Panc1 (cell line): ENCODE measurements at regions not wholly inside any gene's neighbourhood (a gene's known extent, or its start where the extent isn't known, plus 50 kb on each side); places are given as distances from the start of the nearest gene placed in this dataset.

ENCODE experiments used
- ATAC-seq: fragments of 200-7000 bp; cut with Tn5 transposase; 2 replicates; pipeline ENCODE4 v1.9.1; 2020; ENCODE audit warnings: mild to moderate bottlenecking, moderate library complexity
- BruUV-seq: library from RNA; stranded (reverse); fragments of 400-500 nt; replicated peaks from 2 replicates; lab custom pipeline; 2021; lab: Mats Ljungman, UMichigan
- CTCF ChIA-PET: fragments of 300-600 bp; sonication (Branson Sonifier 250); formaldehyde crosslinking; loops from one replicate; lab custom pipeline; 2022; ENCODE audit warnings: antibody characterized with exemption; lab: Charles Lee
- POLR2A ChIA-PET: fragments of 300-600 bp; sonication (Branson Sonifier 250); formaldehyde crosslinking; loops from one replicate; lab custom pipeline; 2022; ENCODE audit warnings: antibody characterized with exemption; lab: Charles Lee
- DNase-seq: peaks from one replicate; pipeline ENCODE4 v3.0.0-alpha.2; 2010; ENCODE audit warnings: low read depth, low spot score
- H3K27ac ChIP-seq: 2 replicates; pipeline ENCODE4 v1.5.1; 2011; ENCODE audit warnings: mild to moderate bottlenecking, low read length, inconsistent platforms
- H3K27me3 ChIP-seq: fragments of 200-500 bp; sonication (Bioruptor generic); 2 replicates; pipeline ENCODE4 v1.6.0; 2014; ENCODE audit warnings: low read length, inconsistent platforms; ENCODE audit not compliant: control insufficient read depth, insufficient read depth
- H3K36me3 ChIP-seq: fragments of 200-500 bp; sonication (Bioruptor generic); 2 replicates; pipeline ENCODE4 v1.5.1; 2014; ENCODE audit warnings: inconsistent platforms, mild to moderate bottlenecking, low read length, moderate library complexity; ENCODE audit not compliant: control insufficient read depth, insufficient read depth
- H3K4me1 ChIP-seq: 2 replicates; pipeline ENCODE4 v1.5.1; 2011; ENCODE audit warnings: inconsistent platforms, mild to moderate bottlenecking, low read length, moderate library complexity; ENCODE audit not compliant: control insufficient read depth, insufficient read depth
- H3K4me3 ChIP-seq, 2 experiments: 2 replicates each; pipeline ENCODE4 v1.5.1; 2011 to 2012; ENCODE audit warnings: low read depth in 2 of 2, low read length in 2 of 2, mild to moderate bottlenecking in 2 of 2, inconsistent platforms in 1 of 2, moderate library complexity in 1 of 2
- H3K9me3 ChIP-seq: fragments of 200-500 bp; sonication (Bioruptor generic); 2 replicates; pipeline ENCODE4 v1.5.1; 2014; ENCODE audit warnings: low read depth, mild to moderate bottlenecking, inconsistent platforms, low read length, moderate library complexity; ENCODE audit not compliant: control insufficient read depth, insufficient read depth
- CTCF ChIP-seq: fragments of 450-650 bp; IDR thresholded peaks from 2 replicates; pipeline ENCODE4 v1.5.1; 2017; ENCODE audit warnings: mild to moderate bottlenecking
- POLR2AphosphoS5 ChIP-seq: IDR thresholded peaks from 2 replicates; pipeline ENCODE4 v1.6.1; 2012; ENCODE audit warnings: mild to moderate bottlenecking, low read depth, low read length, moderate library complexity
- REST ChIP-seq, 2 experiments: IDR thresholded peaks; 2 replicates each; pipeline ENCODE4 v1.6.1; 2011 to 2012; ENCODE audit warnings: low read depth in 2 of 2, control low read depth in 1 of 2, low read length in 1 of 2, mild to moderate bottlenecking in 1 of 2, moderate library complexity in 1 of 2; ENCODE audit not compliant: insufficient read depth in 1 of 2
- SIN3A ChIP-seq: IDR thresholded peaks from 2 replicates; pipeline ENCODE4 v1.6.1; 2012; ENCODE audit warnings: low read depth, mild to moderate bottlenecking, low read length, moderate library complexity, borderline replicate concordance; ENCODE audit not compliant: insufficient read depth
- TCF7L2 ChIP-seq: IDR thresholded peaks from 2 replicates; pipeline ENCODE4 v1.6.1; 2011; ENCODE audit warnings: mild to moderate bottlenecking, low read depth, low read length, inconsistent platforms
- in situ Hi-C: cut with HindIII; loops from 2 replicates; pipeline ENCODE4 v1.10.0; 2016; ENCODE audit warnings: low sequenced_read_pairs, low pct_unique_long_range_greater_than_20kb
- intact Hi-C: fragments of 100-400 bp; cut with micrococcal nuclease; formaldehyde crosslinking; loops from one replicate; pipeline ENCODE4 v1.10.0; 2022; ENCODE audit not compliant: unreplicated experiment

- intact Hi-C loops (no loop called here), in situ Hi-C loops (no loop called here)
- no TSS peak for BruUV-seq
- H3K4me1 ChIP-seq: no peaks in the 10 kb centered on the region
- no peaks in the 10 kb centered on the region for H3K27me3 ChIP-seq
- no peaks in the 10 kb centered on the region for H3K9me3 ChIP-seq
- no peak for DNase-seq
- POLR2A ChIA-PET: no interaction called here
- no peak overlapping the region for H3K4me3 ChIP-seq
- TF ChIP-seq SIN3A (no peak), POLR2AphosphoS5 (no peak), TCF7L2 (no peak), REST (IDR thresholded peaks at IDR 0.05; ENCODE audit: insufficient read depth in 1 of 2, low read depth in 2 of 2, low read length in 1 of 2) (no peak), CTCF (no peak)
- CTCF ChIA-PET: no interaction called here
- H3K27ac ChIP-seq: peak overlapping the region; percentile 41; the same call in 1 of the 2 replicates
- no peak for ATAC-seq
- H3K36me3 ChIP-seq: no peaks in the 10 kb centered on the region
These were observed 271.5 kb upstream of the TBL1XR1 start for GRCh38 chr3:177468816-177469215.

- POLR2A ChIA-PET: no interaction called here
- H3K36me3 ChIP-seq: no peaks in the 10 kb centered on the region
- ATAC-seq (no peak), DNase-seq (no peak)
- in situ Hi-C loops (no loop called here), intact Hi-C loops (no loop called here)
- H3K9me3 ChIP-seq: no peaks in the 10 kb centered on the region
- H3K27ac ChIP-seq: peak overlapping the region; percentile 41; the same call in 1 of the 2 replicates
- no peak for TF ChIP-seq POLR2AphosphoS5
- TF ChIP-seq SIN3A: no peak
- TF ChIP-seq REST (IDR thresholded peaks at IDR 0.05; ENCODE audit: insufficient read depth in 1 of 2, low read depth in 2 of 2, low read length in 1 of 2): no peak
- TF ChIP-seq CTCF: no peak
- no peak for TF ChIP-seq TCF7L2
- CTCF ChIA-PET: no interaction called here
- H3K4me3 ChIP-seq: no peak overlapping the region
- no peaks in the 10 kb centered on the region for H3K27me3 ChIP-seq
- H3K4me1 ChIP-seq: no peaks in the 10 kb centered on the region
- BruUV-seq: no TSS peak
These were observed 271.9 kb upstream of the TBL1XR1 start for GRCh38 chr3:177469216-177469615.
